GM21737 (cell line): ENCODE measurements at regions not wholly inside any gene's neighbourhood (a gene's known extent, or its start where the extent isn't known, plus 50 kb on each side); places are given as distances from the start of the nearest gene placed in this dataset.
"Not testable (repeated sequence)": the region's sequence is repeated elsewhere in the genome, so short reads cannot be mapped to it uniquely, and the experiment has no call there.

Source experiments
- ATAC-seq: cut with Tn5 transposase; IDR thresholded peaks from one replicate; pipeline ENCODE4 v1.9.1; 2021; ENCODE audit warnings: mild to moderate bottlenecking, moderate library complexity; ENCODE audit not compliant: unreplicated experiment

DNA sequence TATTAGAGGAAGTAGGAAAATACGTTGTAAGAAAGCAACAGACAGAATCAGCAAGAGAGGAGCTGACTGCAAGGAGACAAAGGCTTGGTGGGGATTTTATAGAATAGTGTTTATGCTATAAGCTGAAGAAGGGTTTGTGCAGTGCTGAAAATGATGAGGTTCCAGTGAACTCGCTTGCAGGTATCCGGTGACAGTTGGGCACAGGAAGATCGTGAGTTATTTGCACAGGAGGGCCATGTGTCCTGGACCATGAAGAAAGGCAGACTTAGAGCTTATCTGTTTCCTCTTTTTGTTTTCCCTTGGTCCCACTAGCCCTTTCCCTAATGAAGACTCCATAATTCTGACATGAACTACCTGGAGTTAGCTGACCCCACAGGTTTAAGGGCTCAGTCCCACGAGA is 61.4 kb downstream of the NXNL2 start:
- ATAC-seq: no peak

DNA sequence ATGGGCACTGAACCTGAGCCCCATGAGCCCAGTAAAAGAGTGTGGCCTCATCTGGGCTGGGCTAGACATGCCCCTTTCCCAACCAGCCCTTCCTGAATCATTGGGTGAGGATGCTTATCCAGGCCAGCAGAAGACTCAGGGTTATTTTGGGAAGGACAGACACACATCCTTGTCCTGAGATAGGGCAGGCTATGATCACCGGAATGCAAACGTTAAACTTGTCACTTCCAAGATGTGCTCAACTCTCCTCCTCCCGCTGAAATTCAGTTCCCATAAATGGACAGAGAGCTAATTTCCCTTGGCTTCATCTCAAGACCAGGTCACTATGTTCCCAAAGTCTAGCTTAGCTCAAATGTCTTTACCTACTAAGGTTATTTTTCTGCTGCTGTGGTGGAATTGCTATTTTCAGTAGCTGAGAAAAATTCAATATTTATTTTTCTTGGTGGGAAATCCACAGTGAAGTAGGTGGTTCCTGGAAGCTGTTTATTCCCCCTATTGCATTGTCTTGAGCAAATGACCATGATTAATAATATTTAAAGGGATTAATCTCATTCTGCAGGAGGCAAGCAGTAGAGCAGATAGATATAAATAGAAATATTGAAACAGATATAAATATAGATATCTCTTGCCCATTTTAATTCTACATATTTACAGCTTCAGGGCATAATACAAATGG is 70.0 kb downstream of the NXNL2 start:
- ATAC-seq: no peak

DNA sequence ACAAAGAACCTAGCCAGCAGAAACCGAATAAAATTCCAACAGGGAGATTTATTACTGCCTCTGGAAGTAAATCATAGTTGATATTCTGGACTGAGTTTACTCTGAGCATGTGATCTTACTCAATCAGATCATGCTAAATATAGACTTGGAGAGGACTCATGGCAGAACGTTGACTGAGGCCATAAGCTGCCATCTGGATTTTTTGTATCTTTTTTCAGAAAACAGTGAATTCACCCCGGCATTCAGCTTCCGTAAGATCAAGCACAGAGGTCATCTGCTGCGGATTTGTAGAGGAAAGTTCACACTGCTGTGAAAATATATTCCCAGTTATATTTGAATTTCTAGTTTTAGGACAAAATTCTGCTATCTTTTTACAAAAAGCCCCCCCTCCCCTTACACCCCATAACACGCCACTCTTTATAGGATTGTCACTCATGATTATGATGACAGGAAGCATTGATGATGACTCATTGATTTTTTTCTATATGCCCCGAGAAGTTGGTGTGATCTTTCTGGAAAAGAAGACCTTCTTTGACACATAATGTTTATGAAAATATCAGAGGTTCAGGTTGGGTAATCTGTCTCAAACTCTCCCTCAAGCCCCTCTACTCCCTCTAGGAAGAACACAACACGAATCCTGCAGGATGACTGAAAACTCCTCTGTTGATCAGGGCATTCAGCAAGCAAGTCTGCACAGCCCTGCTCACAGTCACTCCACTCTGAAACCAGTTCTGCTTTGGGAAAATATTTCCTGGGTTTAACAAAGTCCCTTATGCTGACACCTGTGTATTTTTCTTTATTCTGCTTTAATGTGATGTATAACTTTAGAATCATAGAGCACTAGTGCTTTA is 70.8 kb downstream of the NXNL2 start:
- ATAC-seq: no peak

DNA sequence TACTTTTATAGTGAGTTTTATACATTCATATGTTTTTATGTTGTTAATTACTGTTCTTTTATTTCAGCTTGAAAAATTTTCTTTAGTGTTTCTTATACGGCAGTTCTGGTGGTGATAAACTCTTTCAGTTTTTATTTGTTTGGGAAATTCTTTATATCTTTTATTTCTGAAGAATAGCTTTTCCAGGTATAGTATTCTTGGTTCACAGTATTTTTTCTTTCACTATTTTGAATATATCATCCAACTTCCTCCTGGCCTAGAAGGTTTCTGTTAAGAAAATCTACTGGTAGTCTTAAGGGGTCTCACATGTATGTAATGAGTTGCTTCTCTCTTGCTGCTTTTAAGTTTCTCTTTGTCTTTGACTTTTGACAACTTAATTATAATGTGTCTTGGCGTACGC is 79.4 kb downstream of the NXNL2 start:
- no peak for ATAC-seq

DNA sequence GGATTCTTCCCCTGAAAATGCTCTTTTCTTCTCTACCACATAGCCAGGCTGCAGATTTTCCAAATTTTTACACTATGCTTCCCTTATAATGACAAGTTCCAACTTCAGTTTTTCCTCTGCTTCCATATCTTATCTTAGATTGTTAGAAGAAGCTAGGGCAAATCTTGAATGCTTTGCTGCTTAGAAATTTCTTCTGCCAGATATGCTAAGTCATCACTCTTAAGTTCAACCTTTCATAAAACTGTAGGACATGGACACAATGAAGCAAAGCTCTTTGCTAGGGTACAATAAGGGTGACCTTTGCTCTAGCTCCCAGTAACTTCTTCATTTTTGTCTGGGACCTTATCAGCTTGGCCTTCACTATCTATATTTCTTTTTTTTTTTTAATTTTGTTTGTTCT is 88.7 kb downstream of the NXNL2 start:
- ATAC-seq: no peak

DNA sequence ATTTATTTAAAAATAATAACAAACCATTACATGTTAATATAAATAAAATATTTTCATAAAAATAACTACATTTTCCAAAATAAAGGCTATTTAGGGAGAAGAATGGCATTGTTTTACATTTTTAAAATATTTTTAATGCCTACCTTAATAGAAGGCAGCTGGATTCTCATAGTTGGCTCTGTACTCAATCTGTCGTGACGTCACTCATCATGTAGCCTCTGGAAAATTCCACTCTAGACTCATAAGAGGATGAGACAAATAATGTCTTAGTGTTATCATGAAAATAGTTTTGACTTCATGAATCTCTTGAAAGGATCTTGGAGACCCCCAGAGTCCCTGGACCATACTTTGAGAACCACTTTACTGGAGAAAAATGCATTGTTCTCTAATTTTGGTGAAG is 93.1 kb downstream of the NXNL2 start:
- no peak for ATAC-seq

DNA sequence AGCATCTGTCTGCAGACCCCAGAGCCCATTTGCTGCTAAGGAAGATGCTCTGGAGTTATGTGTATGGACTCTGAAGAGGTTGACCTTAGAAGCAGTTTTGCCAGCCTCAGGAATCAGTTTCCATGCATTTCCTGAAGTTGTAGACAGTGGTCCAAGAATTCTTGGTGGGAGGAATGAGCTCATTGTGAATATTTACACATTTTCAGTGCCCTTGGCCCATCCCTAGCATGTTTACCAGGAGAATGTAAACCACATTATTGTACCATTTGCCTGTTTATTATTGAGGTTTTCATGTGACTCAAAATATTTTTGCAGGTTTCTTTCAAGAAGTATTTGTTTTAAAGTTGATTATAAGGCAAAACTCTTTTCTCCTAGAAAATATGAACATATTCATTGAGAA is 93.8 kb downstream of the NXNL2 start:
- ATAC-seq: no peak

DNA sequence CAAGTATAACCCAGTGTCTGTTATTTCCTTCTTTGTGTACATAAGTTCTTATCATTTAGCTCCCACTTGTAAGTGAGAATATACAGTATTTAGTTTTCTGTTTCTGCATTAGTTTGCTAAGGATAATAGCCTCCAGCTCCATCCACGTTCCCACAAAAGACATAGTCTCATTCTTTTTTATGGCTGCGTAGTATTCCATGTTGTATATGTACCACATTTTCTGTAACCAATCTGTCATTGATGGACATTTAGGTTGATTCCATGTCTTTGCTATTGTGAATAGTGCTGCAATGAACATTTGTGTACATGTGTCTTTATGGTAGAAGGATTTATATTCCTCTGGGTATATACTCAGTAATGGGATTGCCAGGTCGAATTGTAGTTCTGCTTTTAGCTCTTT is 95.6 kb downstream of the NXNL2 start:
- ATAC-seq: not testable (repeated sequence)

DNA sequence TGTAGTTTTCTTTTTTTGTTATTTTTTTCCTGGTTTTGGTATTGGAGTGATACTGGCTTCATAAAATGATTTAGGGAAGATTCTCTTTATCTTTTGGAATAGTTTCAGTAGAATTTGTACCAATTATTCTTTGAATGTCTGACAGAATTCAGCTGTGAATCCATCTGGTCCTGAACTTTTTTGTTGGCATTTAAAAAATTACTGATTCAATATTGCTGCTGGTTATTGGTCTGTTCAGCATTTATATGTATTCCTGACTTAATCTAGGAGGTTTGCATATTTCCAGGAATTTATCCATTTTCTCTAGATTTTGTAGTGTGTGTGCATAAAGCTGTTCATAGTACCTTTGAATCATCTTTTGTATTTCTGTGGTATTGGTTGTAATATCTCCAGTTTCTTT is 100.2 kb downstream of the NXNL2 start:
- no peak for ATAC-seq

DNA sequence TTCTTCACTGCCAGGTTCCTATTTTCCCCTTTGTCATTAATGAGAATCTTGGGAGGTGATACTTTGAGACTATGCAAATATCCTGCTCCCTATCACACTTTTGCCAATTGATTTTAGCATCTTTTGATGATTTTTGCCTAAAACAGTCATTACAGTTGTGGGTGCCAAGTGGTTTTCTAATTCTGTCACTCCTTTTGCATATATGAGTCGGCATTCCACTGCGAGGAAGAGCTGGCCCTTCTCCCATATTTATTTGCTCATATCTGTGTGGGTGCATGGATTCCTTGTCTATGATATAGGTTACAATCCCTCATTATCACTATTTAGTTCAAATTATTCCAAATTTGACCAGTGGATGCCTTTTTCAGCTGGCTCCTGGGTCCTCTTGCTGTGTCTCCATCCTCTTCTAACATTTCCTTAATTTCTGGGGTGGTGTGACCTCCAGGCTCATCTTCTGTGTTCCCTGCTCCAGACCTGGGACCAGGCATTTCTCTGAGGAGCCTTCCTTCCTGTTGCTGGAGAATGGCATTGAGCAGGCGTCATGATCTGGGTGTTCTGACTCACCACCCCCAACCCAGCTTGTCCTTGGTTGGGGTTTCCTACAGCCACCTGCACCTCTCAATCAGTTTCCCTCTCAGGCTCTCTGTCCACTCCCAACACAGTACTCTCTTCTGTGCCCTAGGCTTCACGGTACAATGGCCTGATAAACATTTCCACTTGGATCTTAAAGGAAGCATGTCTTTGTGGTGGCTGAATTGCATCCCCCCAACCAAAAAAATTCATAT is 106.7 kb downstream of the NXNL2 start:
- no peak for ATAC-seq

DNA sequence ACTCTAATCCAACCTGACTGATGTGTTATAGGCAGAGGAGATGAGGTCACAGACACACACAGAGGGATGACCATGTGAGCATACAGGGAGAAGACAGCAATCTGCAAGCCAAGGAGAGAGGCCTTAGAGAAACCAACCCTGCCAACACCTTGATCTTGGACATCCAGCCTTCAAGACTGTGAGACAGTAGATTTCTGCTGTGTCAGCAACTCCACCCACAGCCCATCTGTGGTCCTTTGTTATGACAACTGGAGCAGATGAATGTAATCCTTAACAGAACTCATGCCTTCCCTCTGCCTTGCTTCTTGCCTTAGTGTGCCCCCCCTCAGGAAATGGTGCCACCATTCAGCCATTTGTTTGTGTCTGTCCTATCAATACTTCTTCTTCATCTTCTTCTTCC is 107.4 kb downstream of the NXNL2 start:
- ATAC-seq: no peak

DNA sequence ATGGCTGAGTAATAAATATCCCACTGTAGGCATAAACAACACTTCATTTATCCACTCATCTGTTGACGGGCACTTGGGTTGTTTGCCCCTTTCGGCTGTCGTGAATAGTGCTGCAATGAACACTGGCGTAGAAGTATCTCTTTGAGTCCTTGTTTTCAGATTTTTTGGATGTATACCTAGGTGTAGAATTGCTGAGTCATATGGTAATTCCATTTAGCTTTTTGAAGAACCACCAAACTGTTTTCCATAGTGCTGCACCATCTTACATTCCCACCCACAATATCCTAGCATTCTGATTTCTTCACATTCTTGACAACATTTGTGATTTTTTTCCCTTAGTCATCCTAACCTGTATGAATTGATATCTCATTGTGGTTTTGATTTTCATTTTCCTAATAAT is 109.0 kb downstream of the NXNL2 start:
- no peak for ATAC-seq

DNA sequence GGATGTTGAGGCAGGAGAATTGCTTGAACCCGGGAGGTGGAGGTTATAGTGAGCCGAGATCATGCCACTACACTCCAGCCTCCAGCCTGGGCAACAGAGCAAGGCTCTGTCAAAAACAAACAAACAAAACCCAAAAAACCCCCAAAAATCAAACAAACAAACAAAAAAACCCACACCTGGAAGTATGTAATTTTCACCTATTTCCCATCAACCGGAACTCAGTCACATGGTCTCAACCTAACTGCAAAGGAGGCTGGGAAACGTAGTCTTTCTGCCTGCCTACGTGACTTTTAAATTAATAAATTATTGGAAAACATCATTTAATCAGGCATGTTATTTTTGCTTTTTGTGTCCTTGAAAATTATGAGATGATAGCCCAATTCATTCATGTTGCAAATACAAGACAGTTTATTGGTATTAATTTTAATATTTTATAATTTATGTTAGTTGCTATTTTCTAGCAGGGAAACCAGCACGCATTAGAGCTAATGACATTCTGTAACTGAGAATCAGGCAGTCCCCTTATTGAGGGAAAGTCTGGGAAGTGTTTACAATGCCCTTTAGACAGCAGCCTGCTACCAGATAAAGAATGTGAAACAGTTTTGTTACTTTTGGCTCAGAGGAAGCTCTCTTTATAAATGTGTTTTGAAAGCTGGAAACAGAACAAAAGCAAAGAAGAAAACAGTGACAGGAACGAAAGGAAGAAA is 110.3 kb downstream of the NXNL2 start:
- no peak for ATAC-seq

DNA sequence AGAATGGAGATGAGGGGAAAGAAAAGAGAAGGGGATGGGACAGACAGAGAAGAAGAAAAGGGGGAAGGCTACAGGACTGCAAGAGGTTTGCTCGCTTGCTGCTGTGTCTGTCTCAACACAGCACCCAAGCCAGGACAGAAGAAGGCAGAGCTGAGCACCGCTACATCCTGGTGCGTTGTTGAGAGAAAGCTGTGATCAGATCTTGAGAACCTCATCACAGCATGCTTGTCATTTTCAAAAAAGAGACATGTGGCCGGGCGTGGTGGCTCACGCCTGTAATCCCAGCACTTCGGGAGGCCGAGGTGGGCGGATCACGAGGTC is 110.9 kb downstream of the NXNL2 start:
- ATAC-seq: no peak

DNA sequence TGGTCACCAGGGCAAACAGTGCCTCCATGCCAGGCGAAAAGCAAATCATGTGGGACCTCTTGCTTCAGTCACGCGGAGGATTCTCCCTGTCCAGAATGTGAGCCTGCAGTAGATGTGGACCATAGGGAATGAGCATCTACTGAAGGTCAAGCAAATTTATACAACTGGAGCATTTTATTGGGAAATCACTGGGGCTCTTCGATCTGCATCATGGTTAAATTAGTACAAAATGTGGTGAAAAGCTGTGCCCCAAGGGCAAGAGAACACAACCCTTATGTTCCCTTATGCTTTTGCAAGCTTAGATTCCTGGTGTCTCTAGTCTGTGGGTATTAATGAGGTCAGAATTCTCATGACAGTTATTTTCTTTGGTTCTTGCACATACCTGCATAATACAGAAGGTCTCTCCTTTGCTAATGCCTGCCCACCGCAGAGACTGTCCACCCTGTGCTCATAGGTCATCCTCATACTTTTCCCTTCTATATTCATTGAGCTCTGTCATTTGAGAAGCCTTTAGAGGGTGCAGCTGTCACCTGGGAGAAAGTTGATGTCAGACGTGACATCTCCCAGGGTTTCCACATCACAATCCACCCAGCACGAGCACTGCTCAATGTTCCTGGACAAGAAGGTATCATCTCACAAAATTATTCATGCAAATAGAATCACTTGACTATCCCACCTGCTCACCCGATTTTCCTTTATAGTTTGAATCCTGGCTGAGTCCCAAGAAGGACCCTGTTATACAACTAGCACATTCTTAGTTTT is 111.7 kb downstream of the NXNL2 start:
- ATAC-seq: no peak

DNA sequence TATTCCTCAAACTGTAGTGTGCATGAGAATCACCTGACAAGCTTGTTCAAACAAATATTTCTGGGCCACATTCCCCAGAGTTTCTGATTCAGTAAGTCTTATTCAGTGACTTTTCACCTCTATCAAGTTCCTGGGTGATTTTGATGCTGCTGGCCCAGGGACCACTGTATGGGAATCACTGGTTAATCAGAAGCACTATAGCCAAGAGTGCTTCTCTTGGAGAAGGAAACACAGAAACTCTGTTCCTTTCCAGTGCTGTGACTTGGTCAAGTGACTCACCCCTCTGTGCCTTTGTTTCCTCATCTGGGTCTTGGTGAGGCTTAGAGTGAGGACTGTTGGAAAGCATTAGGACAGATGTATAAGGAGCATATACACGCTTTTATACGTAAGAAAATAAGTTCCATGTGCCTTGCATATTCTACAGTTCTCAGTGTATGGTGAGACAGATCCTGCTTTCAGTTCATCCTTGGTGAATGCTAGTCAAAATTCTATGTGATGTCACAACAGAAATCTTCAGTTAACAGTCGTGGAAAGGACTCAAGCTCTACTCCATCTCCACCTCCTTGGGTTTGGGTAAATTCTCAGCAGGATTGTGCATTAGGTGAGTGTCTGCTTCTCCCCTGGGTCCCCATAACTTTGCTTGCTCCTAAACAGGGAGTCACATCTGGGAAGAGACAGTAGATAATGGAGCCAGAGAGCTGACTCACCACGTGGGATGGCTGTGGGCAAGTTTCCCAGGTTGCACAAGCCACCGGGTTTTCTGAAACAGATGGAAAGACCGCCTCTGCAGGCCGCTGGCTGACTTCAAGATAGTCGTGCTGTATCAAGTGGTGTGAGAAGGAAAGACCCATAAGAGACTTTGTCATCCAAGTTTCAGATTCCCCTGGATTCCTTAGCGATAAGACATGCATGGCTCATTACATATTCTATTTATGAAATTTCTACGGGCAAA is 117.0 kb downstream of the NXNL2 start:
- ATAC-seq: no peak

DNA sequence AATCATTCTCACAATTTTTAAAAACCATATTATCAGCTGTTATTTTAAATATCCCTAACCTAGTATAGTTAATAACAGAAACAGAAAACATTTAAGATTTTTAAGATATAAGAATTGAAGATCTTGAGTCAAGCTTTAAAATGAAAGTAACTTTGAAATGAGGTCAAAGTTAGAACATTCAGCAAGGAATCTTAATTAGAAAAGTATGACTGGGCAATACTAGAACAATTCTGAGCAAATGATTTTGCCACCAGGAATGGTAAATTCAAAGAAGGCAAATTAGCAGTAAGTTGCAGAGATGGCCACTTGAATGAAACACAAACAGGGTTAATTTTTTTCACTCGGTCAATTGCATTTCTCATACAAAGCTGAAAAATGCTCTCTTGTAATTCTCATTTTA is 117.9 kb downstream of the NXNL2 start:
- ATAC-seq: no peak

DNA sequence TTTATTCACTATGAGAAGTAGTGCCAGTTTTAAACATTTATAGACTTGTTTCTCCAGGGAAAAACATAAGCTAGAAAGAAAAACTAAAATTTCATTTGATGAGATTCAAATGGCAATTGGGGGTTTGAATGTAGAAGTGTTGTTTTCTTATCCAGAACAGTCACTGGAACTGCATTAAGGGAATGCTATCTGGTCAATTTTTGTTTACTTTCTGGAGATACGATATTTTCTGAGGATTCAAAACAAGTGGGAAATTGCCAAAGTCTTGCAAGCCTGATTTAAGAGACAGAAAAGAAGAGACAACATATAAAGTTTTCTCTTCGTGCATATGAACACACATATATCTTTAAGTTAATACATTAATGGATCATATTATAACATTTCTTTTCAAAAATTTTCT is 118.4 kb downstream of the NXNL2 start:
- ATAC-seq: no peak

DNA sequence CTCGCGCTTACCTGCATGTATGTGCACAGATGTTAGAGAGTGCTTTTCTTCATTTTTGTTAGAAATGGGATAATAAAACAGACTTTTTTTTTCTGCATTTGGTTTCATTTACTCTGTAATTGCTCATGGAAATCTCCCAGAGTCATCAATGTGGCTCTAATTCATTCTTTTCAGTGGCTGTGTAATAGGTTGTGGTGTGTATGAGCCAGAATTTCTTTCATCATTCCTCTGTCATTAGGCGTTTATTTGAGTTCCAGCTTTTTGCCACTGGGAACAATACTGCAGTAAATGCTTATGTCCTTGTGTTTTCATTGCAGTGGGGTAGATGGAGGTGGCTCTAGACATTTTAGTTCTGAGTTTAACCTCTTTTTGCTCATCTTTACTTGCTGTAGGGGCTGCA is 118.9 kb downstream of the NXNL2 start:
- ATAC-seq: no peak

DNA sequence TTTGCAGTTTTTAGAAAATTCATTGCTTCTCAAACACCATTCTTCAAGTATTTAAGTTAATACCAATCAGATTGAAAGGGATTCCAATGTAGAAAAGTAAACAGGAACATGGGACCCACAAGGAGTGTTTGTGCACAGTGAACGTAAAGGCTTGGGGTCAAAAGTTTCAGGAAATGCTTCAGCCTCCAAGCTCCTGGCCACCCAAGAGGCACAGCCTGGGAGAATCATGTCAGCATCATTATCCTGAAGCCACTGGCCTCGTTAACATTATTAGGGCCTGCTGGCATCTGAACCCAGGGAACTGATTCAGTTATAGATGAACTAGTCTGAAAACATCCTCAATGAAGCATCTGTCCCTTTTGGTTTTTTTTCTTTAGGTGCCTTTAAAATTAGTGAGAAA is 122.9 kb downstream of the NXNL2 start:
- no peak for ATAC-seq
